Fibroblast of villous mesenchyme (primary cell): ENCODE measurements at regions not wholly inside any gene's neighbourhood (a gene's known extent, or its start where the extent isn't known, plus 50 kb on each side); places are given as distances from the start of the nearest gene placed in this dataset.

Source experiments
- DNase-seq: peaks from one replicate; pipeline ENCODE4 v3.0.0-alpha.2; 2010; ENCODE audit warnings: low read depth
- H3K4me3 ChIP-seq: 2 replicates; pipeline ENCODE4 v1.5.1; 2011; ENCODE audit warnings: low read depth, mild to moderate bottlenecking, low read length
- TF ChIP-seq, protein P1 (sequence below): IDR thresholded peaks from 2 replicates; pipeline ENCODE4 v1.5.1; 2012; ENCODE audit warnings: low read depth, mild to moderate bottlenecking, low read length; ENCODE audit not compliant: insufficient read depth

GRCh38 chr6:106731144-106731842 is 101.9 kb downstream of the QRSL1 start:
- no peak for DNase-seq
- TF ChIP-seq, protein P1, sequence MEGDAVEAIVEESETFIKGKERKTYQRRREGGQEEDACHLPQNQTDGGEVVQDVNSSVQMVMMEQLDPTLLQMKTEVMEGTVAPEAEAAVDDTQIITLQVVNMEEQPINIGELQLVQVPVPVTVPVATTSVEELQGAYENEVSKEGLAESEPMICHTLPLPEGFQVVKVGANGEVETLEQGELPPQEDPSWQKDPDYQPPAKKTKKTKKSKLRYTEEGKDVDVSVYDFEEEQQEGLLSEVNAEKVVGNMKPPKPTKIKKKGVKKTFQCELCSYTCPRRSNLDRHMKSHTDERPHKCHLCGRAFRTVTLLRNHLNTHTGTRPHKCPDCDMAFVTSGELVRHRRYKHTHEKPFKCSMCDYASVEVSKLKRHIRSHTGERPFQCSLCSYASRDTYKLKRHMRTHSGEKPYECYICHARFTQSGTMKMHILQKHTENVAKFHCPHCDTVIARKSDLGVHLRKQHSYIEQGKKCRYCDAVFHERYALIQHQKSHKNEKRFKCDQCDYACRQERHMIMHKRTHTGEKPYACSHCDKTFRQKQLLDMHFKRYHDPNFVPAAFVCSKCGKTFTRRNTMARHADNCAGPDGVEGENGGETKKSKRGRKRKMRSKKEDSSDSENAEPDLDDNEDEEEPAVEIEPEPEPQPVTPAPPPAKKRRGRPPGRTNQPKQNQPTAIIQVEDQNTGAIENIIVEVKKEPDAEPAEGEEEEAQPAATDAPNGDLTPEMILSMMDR: no peak
- no peak overlapping the region for H3K4me3 ChIP-seq

DNA sequence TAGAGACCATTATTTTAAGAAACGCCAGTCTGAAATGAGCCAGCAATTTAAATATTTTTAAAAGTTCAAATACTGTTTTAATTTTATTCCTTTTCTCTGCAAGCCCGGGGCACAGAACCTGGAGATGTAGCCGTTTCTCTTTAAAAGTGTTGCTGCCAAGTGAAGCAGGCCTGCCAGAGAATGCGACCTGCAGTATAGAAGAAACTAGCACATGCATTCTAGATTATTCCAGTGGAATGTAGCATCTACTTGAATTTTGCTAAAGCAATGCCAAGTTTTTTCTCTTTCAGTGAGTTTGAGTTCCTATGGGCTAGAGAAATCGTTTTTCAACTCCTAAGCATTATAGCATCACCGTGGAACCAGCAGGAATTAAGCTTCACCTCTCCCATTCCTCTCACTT is 101.3 kb downstream of the QRSL1 start:
- no peak overlapping the region for H3K4me3 ChIP-seq
- TF ChIP-seq, protein P1: no peak
- no peak for DNase-seq

DNA sequence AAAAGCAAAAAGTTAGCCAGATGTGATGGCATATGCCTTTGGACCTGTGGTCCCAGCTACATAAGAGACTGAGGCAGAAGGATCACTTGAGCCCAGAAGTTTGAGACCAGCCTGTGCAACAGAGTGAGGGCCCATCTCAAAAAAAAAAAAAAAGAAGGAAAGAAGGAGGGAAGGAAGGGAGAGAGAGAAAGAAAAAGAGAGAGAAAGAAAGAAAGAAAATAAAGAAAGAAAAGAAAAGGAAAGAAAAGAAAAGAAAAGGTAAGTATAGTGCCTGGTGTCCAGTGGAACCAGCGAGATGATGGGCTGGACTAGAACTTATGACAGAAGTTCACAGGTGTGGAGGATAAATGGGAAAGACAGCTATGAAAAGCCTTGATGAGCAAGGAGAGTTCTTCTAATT is 100.9 kb downstream of the QRSL1 start:
- TF ChIP-seq, protein P1: no peak
- no peak overlapping the region for H3K4me3 ChIP-seq
- no peak for DNase-seq

- DNase-seq: no peak
- H3K4me3 ChIP-seq: no peak overlapping the region
- TF ChIP-seq, protein P1: no peak
These were observed 100.5 kb downstream of the QRSL1 start for GRCh38 chr6:106729841-106730240.

DNA sequence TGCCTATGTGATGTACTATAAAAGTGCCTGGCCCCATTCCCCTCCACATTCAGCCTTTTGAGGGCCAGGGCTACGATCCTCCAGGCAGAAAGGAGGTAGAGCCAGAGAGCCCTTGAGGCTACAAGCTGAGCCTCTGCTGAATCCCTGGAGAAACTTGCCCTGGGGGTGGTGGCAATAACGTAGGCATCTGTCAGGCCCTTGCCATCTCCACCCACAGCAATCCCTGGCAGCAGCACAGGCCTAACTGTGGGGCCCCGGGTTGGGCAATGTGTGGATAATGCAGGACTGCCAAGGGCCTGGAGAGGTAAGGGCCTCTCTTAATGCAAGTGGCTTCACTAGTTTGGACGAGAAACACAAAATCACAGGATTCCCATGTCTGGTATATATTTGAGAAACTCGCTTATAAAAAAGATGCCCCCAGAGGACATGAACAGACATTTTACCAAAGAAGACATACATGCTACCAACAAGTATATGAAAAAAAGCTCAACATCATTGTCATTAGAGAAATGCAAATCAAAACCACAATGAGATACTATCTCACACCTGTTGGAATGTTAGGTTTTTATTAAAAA is 99.0 kb downstream of the QRSL1 start:
- TF ChIP-seq, protein P1: no peak
- H3K4me3 ChIP-seq: no peak overlapping the region
- DNase-seq: no peak

- no peak overlapping the region for H3K4me3 ChIP-seq
- TF ChIP-seq, protein P1: no peak
- no peak for DNase-seq
These were observed 98.2 kb downstream of the QRSL1 start for GRCh38 chr6:106727480-106728149.
